Endothelial cell of umbilical vein (primary cell): ENCODE measurements at regions not wholly inside any gene's neighbourhood (a gene's known extent, or its start where the extent isn't known, plus 50 kb on each side); places are given as distances from the start of the nearest gene placed in this dataset.

Experiments
- BruUV-seq: library from RNA; stranded (reverse); fragments of 400-500 nt; replicated peaks from 2 replicates; lab custom pipeline; 2021; lab: Mats Ljungman, UMichigan
- CTCF ChIA-PET: fragments of 300-600, 350-600 bp; sonication (Branson Sonifier 250); formaldehyde crosslinking; loops from one replicate; lab custom pipeline; 2021; ENCODE audit warnings: antibody characterized with exemption, inconsistent platforms; lab: Charles Lee
- POLR2A ChIA-PET: fragments of 300-600, 350-600 bp; sonication (Branson Sonifier 250); formaldehyde crosslinking; loops from one replicate; lab custom pipeline; 2021; ENCODE audit warnings: antibody characterized with exemption, inconsistent platforms; lab: Charles Lee
- DNase-seq: peaks from one replicate; pipeline ENCODE4 v3.0.0-alpha.2; 2011; ENCODE audit warnings: low read depth, low spot score
- FAIRE-seq: peaks from 2 replicates; lab custom pipeline; 2011; peaks lifted over from hg19 to GRCh38; lab: Jason Lieb, UNC
- H2AFZ ChIP-seq: 2 replicates; pipeline ENCODE4 v1.6.0; 2012; ENCODE audit warnings: low read depth, low read length, control low read depth, inconsistent platforms
- H3K27ac ChIP-seq: 2 replicates; pipeline ENCODE4 v1.5.1; 2011; ENCODE audit warnings: low read depth, mild to moderate bottlenecking, control low read depth, low read length, moderate library complexity; ENCODE audit not compliant: insufficient read depth
- H3K27me3 ChIP-seq, 2 experiments: 2 replicates each; pipeline versions ENCODE4 v1.6.0 to v1.6.1; 2011; ENCODE audit warnings: low read length in 2 of 2, mixed read lengths in 1 of 2; ENCODE audit not compliant: control insufficient read depth in 2 of 2, insufficient read depth in 2 of 2
- H3K36me3 ChIP-seq, 2 experiments: 2 replicates in 1 of 2; 3 replicates in 1 of 2; pipeline ENCODE4 v1.5.1; 2011; ENCODE audit warnings: low read length in 2 of 2, mild to moderate bottlenecking in 1 of 2, moderate library complexity in 1 of 2; ENCODE audit not compliant: control insufficient read depth in 2 of 2, insufficient read depth in 2 of 2; ENCODE audit errors: extremely low read depth in 1 of 2
- H3K4me1 ChIP-seq: 3 replicates; pipeline ENCODE4 v1.5.1; 2011; ENCODE audit warnings: mild to moderate bottlenecking, low read length; ENCODE audit not compliant: control insufficient read depth, insufficient read depth; ENCODE audit errors: extremely low read depth
- H3K4me2 ChIP-seq: 2 replicates; pipeline ENCODE4 v1.6.1; 2011; ENCODE audit warnings: low read length, control low read depth, mixed read lengths; ENCODE audit not compliant: insufficient read depth
- H3K4me3 ChIP-seq, 3 experiments: fragments of 200-600 bp in 1 of 3; sonication (generic), shearing (Covaris generic) in 1 of 3; replicated peaks in 1 of 3; 2 replicates each; pipeline ENCODE4 v1.5.1; 2011 to 2016; ENCODE audit warnings: control low read depth in 3 of 3, low read length in 3 of 3, mild to moderate bottlenecking in 2 of 3, inconsistent platforms in 1 of 3, low read depth in 1 of 3, moderate library complexity in 1 of 3; ENCODE audit not compliant: insufficient read depth in 1 of 3
- H3K79me2 ChIP-seq: 2 replicates; pipeline ENCODE4 v1.6.0; 2012; ENCODE audit warnings: low read length, inconsistent platforms; ENCODE audit not compliant: control insufficient read depth, insufficient read depth
- H3K9ac ChIP-seq: replicated peaks from 2 replicates; pipeline ENCODE3; 2011; ENCODE audit warnings: low read length, control low read depth; ENCODE audit not compliant: insufficient read depth; ENCODE audit errors: extremely low read depth
- H3K9me1 ChIP-seq: replicated peaks from 3 replicates; pipeline ENCODE4 v1.6.0; 2011; ENCODE audit warnings: mild to moderate bottlenecking, low read length; ENCODE audit not compliant: control insufficient read depth, insufficient read depth; ENCODE audit errors: extremely low read depth
- H3K9me3 ChIP-seq: replicated peaks from 2 replicates; pipeline ENCODE4 v1.5.1; 2012; ENCODE audit warnings: low read length, inconsistent platforms; ENCODE audit not compliant: control insufficient read depth, insufficient read depth
- H4K20me1 ChIP-seq: replicated peaks from 2 replicates; pipeline ENCODE3; 2011; ENCODE audit warnings: mild to moderate bottlenecking, low read length; ENCODE audit not compliant: control insufficient read depth, insufficient read depth; ENCODE audit errors: extremely low read depth
- CTCF ChIP-seq, 2 donors: IDR thresholded peaks; 1 replicate in 1 of 2; 2 replicates in 1 of 2; pipeline ENCODE4 v1.5.1; 2011; ENCODE audit warnings: low read length in 2 of 2, mild to moderate bottlenecking in 2 of 2, moderate library complexity in 2 of 2, control low read depth in 1 of 2, inconsistent platforms in 1 of 2, low read depth in 1 of 2; ENCODE audit not compliant: insufficient read depth in 1 of 2; ENCODE audit errors: extremely low read depth in 1 of 2
- EZH2 ChIP-seq: IDR thresholded peaks from 2 replicates; pipeline ENCODE4 v1.6.1; 2012; ENCODE audit warnings: borderline replicate concordance, low read depth, mild to moderate bottlenecking, moderate library complexity, low read length, inconsistent platforms; ENCODE audit not compliant: severe bottlenecking
- FOS ChIP-seq: IDR thresholded peaks from 2 replicates; pipeline ENCODE4 v1.6.1; 2011; ENCODE audit warnings: mild to moderate bottlenecking, low read length, moderate library complexity, borderline replicate concordance; ENCODE audit not compliant: insufficient read depth
- GATA2 ChIP-seq: IDR thresholded peaks from 2 replicates; pipeline ENCODE4 v1.7.0; 2011; ENCODE audit warnings: low read depth, mild to moderate bottlenecking, moderate library complexity, mixed read lengths, low read length; ENCODE audit not compliant: insufficient read length, insufficient read depth
- JUN ChIP-seq: IDR thresholded peaks from 2 replicates; pipeline ENCODE4 v1.6.1; 2011; ENCODE audit warnings: borderline replicate concordance, low read depth; ENCODE audit not compliant: insufficient read length, insufficient read depth
- MAX ChIP-seq: IDR thresholded peaks from 2 replicates; pipeline ENCODE4 v1.6.1; 2011; ENCODE audit not compliant: insufficient read depth, insufficient read length
- MYC ChIP-seq: IDR thresholded peaks from one replicate; pipeline ENCODE4 v1.6.1; 2011; ENCODE audit warnings: mild to moderate bottlenecking, low read depth, low read length
- POLR2A ChIP-seq: IDR thresholded peaks from 2 replicates; pipeline ENCODE4 v1.6.1; 2012; ENCODE audit warnings: low read depth, mild to moderate bottlenecking, control low read depth, low read length
- POLR2AphosphoS5 ChIP-seq: IDR thresholded peaks from 2 replicates; pipeline ENCODE4 v1.6.1; 2012; ENCODE audit warnings: low read depth, mild to moderate bottlenecking, control low read depth, low read length, moderate library complexity; ENCODE audit not compliant: insufficient read depth
- dilution Hi-C: fragments of 300-500 bp; cut with MboI; formaldehyde crosslinking; loops from one replicate; pipeline ENCODE4 v1.15.0; 2019; ENCODE audit warnings: low sequenced_read_pairs; ENCODE audit not compliant: extremely low pct_ligation_motif_present
- intact Hi-C: fragments of 100-400 bp; cut with micrococcal nuclease; formaldehyde crosslinking; loops from one replicate; pipeline ENCODE4 v1.10.0; 2022

GRCh38 chr4:28254003-28254402 lies 1393.4 kb downstream of the STIM2 start:
- Histone ChIP-seq H3K9me1 (no peaks in the 10 kb centered on the region), H3K27me3 (no peaks in the 10 kb centered on the region), H3K4me1 (no peaks in the 10 kb centered on the region), H3K4me3 (no peak overlapping the region), H3K9me3 (no peaks in the 10 kb centered on the region), H3K9ac (no peak overlapping the region), H3K27ac (no peak overlapping the region), H3K4me2 (no peak overlapping the region), H3K79me2 (no peaks in the 10 kb centered on the region), H4K20me1 (no peaks in the 10 kb centered on the region), H2AFZ (no peak overlapping the region), H3K36me3 (no peaks in the 10 kb centered on the region)
- intact Hi-C loops, result no loop called here
- no peak for DNase-seq
- no peak for FAIRE-seq
- ChIA-PET CTCF (interaction anchor here (1.6 kb wide), 1 partner anchor 13 kb away, joined by 4 read pairs; no protein-coding TSS in a partner anchor), POLR2A (no interaction called here)
- BruUV-seq, result no TSS peak
- dilution Hi-C loops, result no loop called here
- TF ChIP-seq GATA2 (no peak), FOS (no peak), POLR2AphosphoS5 (no peak), JUN (no peak), POLR2A (no peak), CTCF (IDR thresholded peaks at IDR 0.05; ENCODE audit: extremely low read depth in 1 of 2, insufficient read depth in 1 of 2, low read depth in 1 of 2, low read length in 2 of 2) (no peak)

GRCh38 chr4:28256295-28256694 lies 1395.7 kb downstream of the STIM2 start:
- dilution Hi-C loops (no loop called here), intact Hi-C loops (no loop called here)
- H3K79me2 ChIP-seq, result no peaks in the 10 kb centered on the region
- no peak overlapping the region for H2AFZ ChIP-seq
- no peaks in the 10 kb centered on the region for H4K20me1 ChIP-seq
- no peak for FAIRE-seq
- no peaks in the 10 kb centered on the region for H3K27me3 ChIP-seq
- H3K4me2 ChIP-seq, result no peak overlapping the region
- no peak overlapping the region for H3K9ac ChIP-seq
- no peak overlapping the region for H3K27ac ChIP-seq
- no peaks in the 10 kb centered on the region for H3K9me3 ChIP-seq
- BruUV-seq, result no TSS peak
- H3K36me3 ChIP-seq, result no peaks in the 10 kb centered on the region
- no peaks in the 10 kb centered on the region for H3K4me1 ChIP-seq
- no peak for DNase-seq
- TF ChIP-seq CTCF (IDR thresholded peaks at IDR 0.05; ENCODE audit: extremely low read depth in 1 of 2, insufficient read depth in 1 of 2, low read depth in 1 of 2, low read length in 2 of 2) (no peak), JUN (no peak), MAX (no peak), EZH2 (no peak), POLR2A (no peak), MYC (no peak), POLR2AphosphoS5 (no peak), GATA2 (no peak), FOS (no peak)
- POLR2A ChIA-PET, result no interaction called here
- H3K9me1 ChIP-seq, result no peaks in the 10 kb centered on the region
- CTCF ChIA-PET, result no interaction called here
- no peak overlapping the region for H3K4me3 ChIP-seq
